NCI-H146 (cell line): ENCODE measurements at regions not wholly inside any gene's neighbourhood (a gene's known extent, or its start where the extent isn't known, plus 50 kb on each side); places are given as distances from the start of the nearest gene placed in this dataset.

ENCODE experiments used
- DNase-seq: peaks from one replicate; lab custom pipeline; 2025; lab: John Stamatoyannopoulos, UW

- no peak for DNase-seq
Observed at GRCh38 chr16:64823481-64824075, 298.3 kb downstream of the CDH11 start.

DNA sequence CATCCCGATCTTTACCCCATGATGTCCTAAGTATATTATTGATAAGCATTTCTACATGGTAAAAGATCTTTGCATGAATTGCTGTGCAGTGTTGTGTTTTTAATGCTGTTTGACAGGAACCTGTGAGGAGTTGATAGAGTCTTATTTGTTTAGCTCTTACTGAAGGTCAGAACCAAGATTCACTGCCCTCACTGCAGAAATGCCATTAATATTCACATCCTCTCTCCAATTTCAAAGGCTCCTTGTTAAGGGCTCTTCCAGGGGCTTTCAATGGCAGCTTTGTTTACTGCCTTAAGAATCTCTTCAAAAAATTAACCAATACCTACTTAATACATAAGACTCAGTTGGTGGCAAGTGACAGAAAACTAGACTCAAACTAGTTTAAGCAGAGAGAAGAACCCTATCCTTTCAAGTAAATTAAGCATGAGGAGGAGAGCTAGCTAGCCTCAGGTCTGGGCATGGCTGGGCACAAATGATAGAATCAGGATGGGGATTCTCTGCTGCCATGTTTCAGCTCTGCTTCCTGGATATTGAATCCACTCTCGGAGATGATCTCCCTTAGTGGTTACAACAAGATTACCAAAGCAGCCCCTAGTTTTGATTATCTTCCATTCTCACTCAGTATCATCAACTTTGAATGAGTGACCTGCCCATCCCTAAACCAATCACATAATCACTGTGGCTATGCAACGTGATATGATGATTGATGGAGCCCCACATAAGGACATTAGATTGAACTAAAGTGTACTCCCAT is 311.8 kb downstream of the CDH11 start:
- no peak for DNase-seq

DNA sequence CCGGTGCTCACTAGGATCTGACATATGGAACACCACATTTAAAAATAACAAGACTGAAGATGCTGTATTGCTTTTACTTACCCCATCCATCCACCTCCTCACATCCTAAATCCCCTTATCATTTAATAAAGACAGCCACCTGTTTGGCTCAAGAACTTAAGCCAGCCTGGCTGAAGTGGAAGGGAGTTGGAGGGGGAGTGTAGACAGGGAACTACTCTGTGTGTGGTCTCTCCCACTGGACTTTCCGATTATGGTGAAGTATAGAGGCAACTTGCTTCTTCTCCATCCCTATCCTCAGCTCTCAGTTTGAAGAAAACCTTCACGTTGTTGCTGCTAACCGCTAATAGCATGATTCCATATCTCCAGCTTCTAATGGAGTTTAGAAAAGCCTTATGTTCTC is 313.4 kb downstream of the CDH11 start:
- no peak for DNase-seq

GRCh38 chr16:64791756-64792155 is 330.1 kb downstream of the CDH11 start:
- DNase-seq, result no peak

DNA sequence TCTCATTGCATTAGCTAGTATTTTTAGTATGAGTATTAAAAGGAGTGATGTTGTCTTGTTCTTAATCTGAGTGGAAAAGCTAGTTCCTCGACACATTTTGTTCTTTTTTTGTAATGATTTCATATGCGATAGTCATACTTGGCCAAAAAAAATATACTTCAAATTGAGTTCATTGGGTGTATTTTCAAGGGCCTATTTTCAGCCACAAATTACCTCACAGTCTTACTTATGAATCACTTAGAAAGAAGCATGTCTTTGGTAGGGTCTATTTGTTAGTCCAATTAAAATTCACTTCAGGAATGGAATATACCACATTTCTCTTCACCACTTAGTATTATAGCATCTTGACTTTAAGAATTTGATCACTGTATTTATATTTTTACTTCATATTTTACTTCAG is 337.2 kb downstream of the CDH11 start:
- DNase-seq, result no peak

DNA sequence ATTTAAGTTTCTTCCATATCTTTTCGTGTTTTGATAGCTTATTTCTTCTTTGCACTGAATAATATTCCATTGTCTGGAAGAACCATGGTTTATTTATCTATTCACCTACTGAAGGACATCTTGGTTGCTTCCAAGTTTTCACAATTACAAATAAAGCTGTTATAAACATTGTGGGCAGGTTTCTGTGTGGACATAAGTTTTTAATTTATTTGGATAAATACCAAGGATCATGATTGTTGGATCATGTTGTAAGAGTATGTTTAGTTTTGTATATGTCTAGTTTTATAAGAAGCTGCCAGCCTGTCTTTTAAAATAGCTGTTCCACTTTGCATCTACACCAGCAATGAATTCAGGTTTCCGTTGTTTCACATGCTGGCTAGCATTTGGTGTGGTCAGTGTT is 339.4 kb downstream of the CDH11 start:
- DNase-seq, result no peak

DNA sequence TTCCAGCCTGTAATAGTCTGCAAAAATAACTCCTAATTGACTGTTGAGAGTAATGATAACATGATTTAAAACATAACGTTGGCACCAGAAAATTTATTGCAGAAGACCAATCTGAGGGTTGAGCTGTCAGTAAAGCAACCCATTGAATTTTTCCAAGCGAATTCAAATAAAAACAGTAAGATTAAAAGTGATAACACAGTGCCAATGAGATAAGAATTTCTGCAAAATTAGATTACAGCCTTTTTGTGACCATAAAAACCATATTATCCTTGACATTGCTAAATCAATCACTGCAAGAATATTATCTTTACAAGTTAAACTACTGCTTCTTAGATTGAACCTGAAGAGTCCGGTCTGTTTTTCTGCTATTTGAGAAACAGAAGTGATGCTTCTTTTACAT is 341.4 kb downstream of the CDH11 start:
- no peak for DNase-seq

- DNase-seq, result no peak
Observed at GRCh38 chr16:64778777-64779176, 343.1 kb downstream of the CDH11 start.

- DNase-seq, result no peak
Observed at GRCh38 chr16:64773638-64774037, 348.2 kb downstream of the CDH11 start.

- DNase-seq, result no peak
Observed at GRCh38 chr16:64773184-64773583, 348.7 kb downstream of the CDH11 start.

DNA sequence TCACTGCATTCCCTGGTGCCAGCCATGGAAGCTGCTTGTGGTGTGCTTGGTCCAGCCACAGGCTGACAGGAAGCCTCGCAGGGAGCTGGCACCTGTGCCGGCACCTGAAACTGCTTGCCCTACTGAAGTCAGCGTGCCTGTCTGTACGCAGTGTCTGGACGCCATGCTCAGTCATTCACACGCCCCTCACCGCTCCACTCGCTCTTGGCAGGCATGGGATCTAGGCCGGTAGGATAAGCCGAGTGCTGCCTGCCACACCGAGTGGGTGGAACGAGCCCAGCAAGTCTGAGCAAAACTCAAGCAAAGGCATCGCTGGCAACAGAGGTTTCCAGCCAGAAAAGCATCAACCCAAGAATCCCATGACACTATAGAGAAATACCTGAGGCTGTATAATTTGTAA is 350.6 kb downstream of the CDH11 start:
- DNase-seq, result no peak

DNA sequence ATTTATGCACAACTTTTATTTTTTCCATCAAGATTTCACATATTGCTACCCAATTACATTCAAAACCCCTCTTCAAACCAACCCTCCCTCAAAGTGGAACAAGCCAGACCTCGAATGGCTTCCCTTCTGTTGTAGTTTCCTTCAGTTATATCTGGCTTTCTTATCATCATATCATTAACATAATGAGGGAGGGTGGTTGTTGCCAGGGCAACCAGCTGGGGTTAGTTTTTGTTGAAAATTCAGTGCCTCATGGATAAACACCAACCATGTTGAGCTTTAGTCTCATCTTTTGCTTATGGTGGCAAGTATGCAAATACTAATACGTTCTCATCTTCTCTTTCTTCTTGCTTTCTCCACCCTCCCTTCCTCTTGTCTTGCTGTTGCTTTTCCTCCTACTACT is 359.7 kb downstream of the CDH11 start:
- DNase-seq, result no peak

DNA sequence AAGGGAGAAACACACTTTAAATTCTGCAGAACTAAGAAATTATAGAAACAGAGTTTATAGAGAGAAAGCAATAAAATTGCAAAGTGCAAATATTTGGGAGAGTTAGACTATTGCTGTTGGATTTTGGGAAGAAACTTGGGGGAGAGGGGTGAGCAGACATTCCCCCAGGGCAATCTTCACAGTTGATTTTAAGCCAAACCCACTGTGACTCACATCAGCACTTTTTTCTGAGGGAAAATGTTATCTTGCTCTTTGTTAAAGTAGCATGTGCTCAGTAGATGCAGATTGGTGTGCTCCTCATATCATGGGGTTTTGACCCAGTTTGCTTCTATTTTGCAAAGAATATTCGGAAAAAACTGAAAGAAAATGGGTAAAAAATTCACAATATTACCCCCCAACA is 367.6 kb downstream of the CDH11 start:
- no peak for DNase-seq

GRCh38 chr16:64751906-64752305 is 370.0 kb downstream of the CDH11 start:
- no peak for DNase-seq

DNA sequence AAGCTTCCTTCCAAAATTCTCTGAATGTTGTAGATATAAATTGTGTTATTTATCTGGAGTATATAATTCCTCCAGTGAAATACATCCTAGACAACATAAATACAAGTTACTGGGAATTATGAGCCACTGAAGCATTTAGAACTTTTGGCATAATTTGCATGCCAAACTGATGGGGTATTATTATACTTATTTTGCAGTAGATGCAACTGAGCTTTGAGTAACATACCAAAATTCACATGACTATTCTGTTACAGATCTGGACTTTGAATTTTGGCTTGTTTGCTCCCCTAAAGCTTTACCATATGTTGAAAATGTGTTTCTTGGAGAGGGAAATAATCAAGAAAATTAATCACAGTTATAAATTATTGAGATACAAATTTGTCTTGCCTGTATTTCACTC is 372.5 kb downstream of the CDH11 start:
- DNase-seq, result no peak

DNA sequence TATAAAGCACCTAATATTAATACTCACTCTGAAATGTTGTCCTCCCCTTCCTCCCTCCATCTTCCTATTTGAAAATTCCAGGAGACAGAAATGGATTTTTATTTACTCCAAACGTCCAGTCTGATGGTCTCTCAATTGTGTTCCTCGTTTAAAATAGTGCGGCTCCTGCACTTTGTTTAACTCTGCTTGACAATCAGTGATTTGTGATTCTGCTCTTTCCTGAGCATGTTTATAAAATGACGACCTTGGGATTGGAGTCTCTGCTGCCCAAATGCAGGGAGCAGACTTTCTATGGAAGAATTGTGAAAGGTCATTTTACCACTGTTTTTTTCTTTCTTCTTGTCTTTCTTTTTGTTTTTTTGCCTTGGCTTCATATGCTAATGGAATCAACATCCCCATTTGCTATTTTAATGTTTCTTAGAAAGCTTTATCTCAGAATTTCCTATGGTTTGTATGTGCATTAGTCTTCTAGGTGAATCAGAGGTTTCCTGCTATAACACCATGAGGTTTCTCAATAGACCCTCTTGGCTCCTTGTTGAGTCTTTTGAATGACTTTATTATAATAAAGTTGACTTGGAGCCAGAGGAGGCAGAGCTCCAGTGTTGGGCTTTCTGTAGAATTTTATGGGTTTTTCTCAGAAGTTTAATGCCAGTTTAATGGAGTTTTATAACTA is 376.5 kb downstream of the CDH11 start:
- DNase-seq, result no peak

GRCh38 chr16:64742455-64743223 is 379.2 kb downstream of the CDH11 start:
- no peak for DNase-seq

DNA sequence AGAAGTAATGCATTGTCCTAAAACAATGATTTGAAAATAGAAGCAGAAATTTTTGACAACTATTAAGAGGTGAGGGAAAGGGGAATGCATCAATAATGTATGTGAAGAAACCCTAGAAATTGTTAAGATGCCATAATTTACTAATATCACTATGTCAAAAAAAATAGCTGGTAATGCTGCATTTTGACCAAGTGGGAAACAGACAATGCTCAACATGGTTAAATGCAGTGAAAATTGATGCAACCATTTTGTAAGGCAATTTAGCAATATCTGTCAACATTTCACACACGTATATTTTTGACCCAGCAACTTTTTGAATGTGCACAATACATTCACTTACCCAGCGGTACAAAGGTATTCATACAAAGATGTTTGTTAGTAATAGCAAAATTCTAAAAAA is 381.6 kb downstream of the CDH11 start:
- DNase-seq, result no peak

- DNase-seq, result no peak
Observed at GRCh38 chr16:64738321-64738960, 383.4 kb downstream of the CDH11 start.

- no peak for DNase-seq
Observed at GRCh38 chr16:64736857-64737256, 385.0 kb downstream of the CDH11 start.

- DNase-seq, result no peak
Observed at GRCh38 chr16:64731891-64732290, 390.0 kb downstream of the CDH11 start.

DNA sequence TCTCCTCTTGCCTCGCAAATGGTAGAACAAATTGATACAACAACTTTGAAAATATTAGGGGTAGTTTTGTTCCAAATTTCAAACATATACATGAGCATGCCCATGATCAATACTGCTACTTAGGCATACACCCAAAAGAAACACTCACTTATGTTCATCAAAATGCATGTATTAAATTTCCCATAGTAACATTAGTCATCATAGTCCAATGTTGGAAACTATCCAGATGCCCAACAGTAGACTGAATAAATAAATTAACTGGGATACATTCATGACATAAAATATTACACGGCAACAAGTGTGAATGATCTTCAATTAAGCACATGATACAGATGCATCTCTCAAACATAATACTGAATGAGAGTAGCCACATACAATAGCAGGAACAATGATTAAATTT is 391.6 kb downstream of the CDH11 start:
- DNase-seq, result no peak
